ENCODE measurements at regions not wholly inside any gene's neighbourhood (a gene's known extent, or its start where the extent isn't known, plus 50 kb on each side); places are given as distances from the start of the nearest gene placed in this dataset.

DNA sequence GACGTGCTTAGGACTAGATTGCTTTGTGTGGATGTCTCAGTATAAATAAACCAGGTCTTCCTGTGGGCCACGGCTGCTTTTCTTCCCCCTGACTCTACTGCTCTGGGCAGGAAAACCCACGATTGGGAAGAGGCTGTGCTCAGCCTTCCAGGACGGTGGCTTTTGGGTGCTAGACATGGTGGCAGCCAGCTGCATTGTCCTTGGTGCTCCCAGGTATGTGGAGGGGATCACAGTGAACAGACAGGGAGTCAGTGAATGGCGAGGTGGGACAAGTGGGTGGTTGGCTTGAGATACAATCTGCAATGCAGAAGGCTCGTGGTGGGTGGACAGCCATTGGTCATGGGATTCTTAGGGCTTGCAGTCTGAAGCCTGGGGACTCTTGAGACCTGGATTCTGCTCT lies 366.3 kb downstream of the AACS start:
- Histone ChIP-seq H3K27ac (ENCODE audit: low read depth in 1 of 2, low read length in 1 of 2) (no peak overlapping the region), H3K36me3 (ENCODE audit: control insufficient read depth in 4 of 4, insufficient read depth in 4 of 4, low read length in 4 of 4) (no peaks in the 10 kb centered on the region), H3K4me3 (no peak overlapping the region), H3K27me3 (ENCODE audit: control insufficient read depth in 3 of 3, insufficient read depth in 3 of 3, low read length in 2 of 3) (no peaks in the 10 kb centered on the region), H3K4me1 (ENCODE audit: control insufficient read depth in 5 of 5, insufficient read depth in 5 of 5, low read length in 5 of 5) (no peaks in the 10 kb centered on the region), H3K9ac (ENCODE audit: insufficient read depth in 1 of 2, low read length in 2 of 2) (no peak overlapping the region), H3K9me3 (ENCODE audit: control insufficient read depth in 4 of 4, insufficient read depth in 3 of 4, low read length in 3 of 4) (peaks cover 0 to 3% (median 0%) of the 10 kb centered on the region in 4 donors)
- TF ChIP-seq, protein P1, sequence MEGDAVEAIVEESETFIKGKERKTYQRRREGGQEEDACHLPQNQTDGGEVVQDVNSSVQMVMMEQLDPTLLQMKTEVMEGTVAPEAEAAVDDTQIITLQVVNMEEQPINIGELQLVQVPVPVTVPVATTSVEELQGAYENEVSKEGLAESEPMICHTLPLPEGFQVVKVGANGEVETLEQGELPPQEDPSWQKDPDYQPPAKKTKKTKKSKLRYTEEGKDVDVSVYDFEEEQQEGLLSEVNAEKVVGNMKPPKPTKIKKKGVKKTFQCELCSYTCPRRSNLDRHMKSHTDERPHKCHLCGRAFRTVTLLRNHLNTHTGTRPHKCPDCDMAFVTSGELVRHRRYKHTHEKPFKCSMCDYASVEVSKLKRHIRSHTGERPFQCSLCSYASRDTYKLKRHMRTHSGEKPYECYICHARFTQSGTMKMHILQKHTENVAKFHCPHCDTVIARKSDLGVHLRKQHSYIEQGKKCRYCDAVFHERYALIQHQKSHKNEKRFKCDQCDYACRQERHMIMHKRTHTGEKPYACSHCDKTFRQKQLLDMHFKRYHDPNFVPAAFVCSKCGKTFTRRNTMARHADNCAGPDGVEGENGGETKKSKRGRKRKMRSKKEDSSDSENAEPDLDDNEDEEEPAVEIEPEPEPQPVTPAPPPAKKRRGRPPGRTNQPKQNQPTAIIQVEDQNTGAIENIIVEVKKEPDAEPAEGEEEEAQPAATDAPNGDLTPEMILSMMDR (IDR thresholded peaks at IDR 0.05; ENCODE audit: control extremely low read depth, extremely low read depth): no peak
- no peak for DNase-seq
- WGBS, 2 donors: 60 to 63% methylated on average over 6 of the region's 6 CpGs
- ATAC-seq (ENCODE audit: insufficient read depth, low FRiP score): no peak

DNA sequence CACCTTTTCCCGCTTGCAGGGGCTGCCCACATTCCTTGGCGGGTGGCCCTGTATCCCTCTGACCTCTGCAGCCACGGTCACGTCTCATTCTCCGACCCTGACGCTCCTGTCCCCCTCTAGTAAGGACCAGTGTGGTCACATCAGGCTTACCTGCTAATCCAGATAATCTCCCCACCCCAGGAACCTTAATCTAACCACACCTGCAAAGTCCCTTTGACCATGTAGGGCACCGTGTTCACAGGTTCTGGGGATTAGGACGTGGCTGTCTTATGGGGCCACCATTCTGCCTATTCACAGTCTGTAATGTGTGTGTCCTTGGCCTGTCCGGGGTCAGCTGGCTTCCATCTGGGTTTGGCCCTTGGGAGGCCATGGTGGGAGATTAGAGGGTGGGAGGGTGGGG lies 368.9 kb downstream of the AACS start:
- H3K27me3 ChIP-seq (ENCODE audit: control insufficient read depth in 3 of 3, insufficient read depth in 3 of 3, low read length in 2 of 3): no peaks in the 10 kb centered on the region
- TF ChIP-seq, protein P1 (IDR thresholded peaks at IDR 0.05; ENCODE audit: control extremely low read depth, extremely low read depth): no peak
- H3K9me3 ChIP-seq (ENCODE audit: control insufficient read depth in 4 of 4, insufficient read depth in 3 of 4, low read length in 3 of 4): peaks cover 0 to 3% (median 0%) of the 10 kb centered on the region in 4 donors
- no peak overlapping the region for H3K9ac ChIP-seq (ENCODE audit: insufficient read depth in 1 of 2, low read length in 2 of 2)
- no peaks in the 10 kb centered on the region for H3K36me3 ChIP-seq (ENCODE audit: control insufficient read depth in 4 of 4, insufficient read depth in 4 of 4, low read length in 4 of 4)
- no peak overlapping the region for H3K27ac ChIP-seq (ENCODE audit: low read depth in 1 of 2, low read length in 1 of 2)
- no peaks in the 10 kb centered on the region for H3K4me1 ChIP-seq (ENCODE audit: control insufficient read depth in 5 of 5, insufficient read depth in 5 of 5, low read length in 5 of 5)
- ATAC-seq (ENCODE audit: insufficient read depth, low FRiP score) (no peak), DNase-seq (no peak)
- H3K4me3 ChIP-seq: no peak overlapping the region
- 82 to 90% methylated on average over 9 of the region's 9 CpGs for WGBS, 2 donors

- TF ChIP-seq, protein P1 (IDR thresholded peaks at IDR 0.05; ENCODE audit: control extremely low read depth, extremely low read depth): no peak
- ATAC-seq (ENCODE audit: insufficient read depth, low FRiP score) (no peak), DNase-seq (no peak)
- 78 to 81% methylated on average over 8 of the region's 8 CpGs for WGBS, 2 donors
- Histone ChIP-seq H3K27me3 (ENCODE audit: control insufficient read depth in 3 of 3, insufficient read depth in 3 of 3, low read length in 2 of 3) (no peaks in the 10 kb centered on the region), H3K9ac (ENCODE audit: insufficient read depth in 1 of 2, low read length in 2 of 2) (no peak overlapping the region), H3K4me1 (ENCODE audit: control insufficient read depth in 5 of 5, insufficient read depth in 5 of 5, low read length in 5 of 5) (no peaks in the 10 kb centered on the region), H3K9me3 (ENCODE audit: control insufficient read depth in 4 of 4, insufficient read depth in 3 of 4, low read length in 3 of 4) (peaks cover 0 to 3% (median 0%) of the 10 kb centered on the region in 4 donors), H3K36me3 (ENCODE audit: control insufficient read depth in 4 of 4, insufficient read depth in 4 of 4, low read length in 4 of 4) (no peaks in the 10 kb centered on the region), H3K27ac (ENCODE audit: low read depth in 1 of 2, low read length in 1 of 2) (no peak overlapping the region), H3K4me3 (no peak overlapping the region)
Measured at GRCh38 chr12:125434936-125435443, 369.8 kb downstream of the AACS start.

GRCh38 chr12:125435871-125436270 lies 370.6 kb downstream of the AACS start:
- H3K9me3 ChIP-seq (ENCODE audit: control insufficient read depth in 4 of 4, insufficient read depth in 3 of 4, low read length in 3 of 4): peaks cover 0 to 3% (median 0%) of the 10 kb centered on the region in 4 donors
- H3K9ac ChIP-seq (ENCODE audit: insufficient read depth in 1 of 2, low read length in 2 of 2): no peak overlapping the region
- H3K4me1 ChIP-seq (ENCODE audit: control insufficient read depth in 5 of 5, insufficient read depth in 5 of 5, low read length in 5 of 5): no peaks in the 10 kb centered on the region
- no peak overlapping the region for H3K27ac ChIP-seq (ENCODE audit: low read depth in 1 of 2, low read length in 1 of 2)
- TF ChIP-seq, protein P1 (IDR thresholded peaks at IDR 0.05; ENCODE audit: control extremely low read depth, extremely low read depth): no peak
- no peak overlapping the region for H3K4me3 ChIP-seq
- DNase-seq (no peak), ATAC-seq (ENCODE audit: insufficient read depth, low FRiP score) (no peak)
- no peaks in the 10 kb centered on the region for H3K27me3 ChIP-seq (ENCODE audit: control insufficient read depth in 3 of 3, insufficient read depth in 3 of 3, low read length in 2 of 3)
- no peaks in the 10 kb centered on the region for H3K36me3 ChIP-seq (ENCODE audit: control insufficient read depth in 4 of 4, insufficient read depth in 4 of 4, low read length in 4 of 4)
- 89 to 91% methylated on average over 7 of the region's 7 CpGs for WGBS, 2 donors
